Upper lobe of right lung (tissue), 1 donor: ENCODE measurements at regions not wholly inside any gene's neighbourhood (a gene's known extent, or its start where the extent isn't known, plus 50 kb on each side); places are given as distances from the start of the nearest gene placed in this dataset.

Experiments
- ATAC-seq: fragments of 200-7000 bp; cut with Tn5 transposase; one replicate; pipeline ENCODE4 v1.9.1; 2020; ENCODE audit warnings: mild to moderate bottlenecking, moderate library complexity
- DNase-seq: peaks from one replicate; pipeline ENCODE4 v3.0.0-alpha.2; 2020
- H3K27ac ChIP-seq: fragments of 200-600 bp; one replicate; pipeline ENCODE4 v1.8.0; 2022
- H3K27me3 ChIP-seq: fragments of 200-600 bp; one replicate; pipeline ENCODE4 v1.8.0; 2022; ENCODE audit warnings: mild to moderate bottlenecking
- H3K36me3 ChIP-seq: fragments of 200-600 bp; one replicate; pipeline ENCODE4 v1.8.0; 2022
- H3K4me1 ChIP-seq: fragments of 200-600 bp; one replicate; pipeline ENCODE4 v1.8.0; 2022
- H3K4me3 ChIP-seq: fragments of 200-600 bp; one replicate; pipeline ENCODE4 v1.8.0; 2022; ENCODE audit warnings: mild to moderate bottlenecking
- H3K9me3 ChIP-seq: fragments of 200-600 bp; one replicate; pipeline ENCODE4 v1.8.0; 2022
- intact Hi-C: fragments of 100-400 bp; cut with DNase I; formaldehyde crosslinking; loops from one replicate; pipeline ENCODE4 v1.11.0; 2022
- TF ChIP-seq, protein P1 (sequence below): fragments of 200-600 bp; IDR thresholded peaks from one replicate; pipeline ENCODE4 v1.8.0; 2022; ENCODE audit warnings: antibody characterized with exemption
- donor health status: DM: no; HTN: yes; CAD: no; lungs with severe emphysema.

DNA sequence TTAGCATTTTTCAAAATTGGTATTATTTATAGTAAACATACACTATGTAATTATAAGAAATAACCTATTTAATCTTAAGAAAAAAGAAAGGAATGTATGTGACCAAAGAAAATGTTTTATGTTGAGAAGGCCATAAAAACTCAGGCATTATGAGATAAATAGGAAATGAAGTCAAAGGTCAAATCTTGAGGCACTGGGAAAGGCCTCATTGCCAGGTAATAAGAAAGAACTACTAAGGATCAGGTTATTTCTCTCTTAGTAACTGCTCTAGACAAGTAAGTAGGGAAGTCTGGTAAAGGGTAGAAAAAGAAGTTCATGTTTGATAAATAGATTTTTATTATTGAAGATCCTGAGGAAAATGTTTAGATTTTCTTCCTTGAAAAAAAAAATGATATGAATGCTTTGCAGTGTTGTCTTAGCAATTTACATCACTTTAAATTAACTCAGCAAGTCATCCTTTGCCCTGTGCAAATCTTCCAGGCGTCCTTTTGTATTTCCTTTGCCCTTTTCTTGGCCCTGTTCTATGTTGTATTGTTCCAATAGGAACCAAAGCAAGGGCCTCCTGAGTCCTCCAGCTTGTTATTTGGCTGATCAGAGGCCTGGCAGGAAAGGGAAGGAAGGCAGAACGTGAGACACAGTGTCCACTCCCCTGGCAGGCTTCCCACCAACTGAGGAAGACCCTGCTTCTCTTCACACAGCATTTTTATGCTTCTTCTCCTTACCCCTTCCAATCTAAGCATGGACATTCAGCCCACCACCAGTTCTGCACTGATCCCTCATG, 260.4 kb upstream of the MIR17HG start:
- H3K4me1 ChIP-seq, result no peaks in the 10 kb centered on the region
- ATAC-seq (no peak), DNase-seq (no peak)
- TF ChIP-seq, protein P1, sequence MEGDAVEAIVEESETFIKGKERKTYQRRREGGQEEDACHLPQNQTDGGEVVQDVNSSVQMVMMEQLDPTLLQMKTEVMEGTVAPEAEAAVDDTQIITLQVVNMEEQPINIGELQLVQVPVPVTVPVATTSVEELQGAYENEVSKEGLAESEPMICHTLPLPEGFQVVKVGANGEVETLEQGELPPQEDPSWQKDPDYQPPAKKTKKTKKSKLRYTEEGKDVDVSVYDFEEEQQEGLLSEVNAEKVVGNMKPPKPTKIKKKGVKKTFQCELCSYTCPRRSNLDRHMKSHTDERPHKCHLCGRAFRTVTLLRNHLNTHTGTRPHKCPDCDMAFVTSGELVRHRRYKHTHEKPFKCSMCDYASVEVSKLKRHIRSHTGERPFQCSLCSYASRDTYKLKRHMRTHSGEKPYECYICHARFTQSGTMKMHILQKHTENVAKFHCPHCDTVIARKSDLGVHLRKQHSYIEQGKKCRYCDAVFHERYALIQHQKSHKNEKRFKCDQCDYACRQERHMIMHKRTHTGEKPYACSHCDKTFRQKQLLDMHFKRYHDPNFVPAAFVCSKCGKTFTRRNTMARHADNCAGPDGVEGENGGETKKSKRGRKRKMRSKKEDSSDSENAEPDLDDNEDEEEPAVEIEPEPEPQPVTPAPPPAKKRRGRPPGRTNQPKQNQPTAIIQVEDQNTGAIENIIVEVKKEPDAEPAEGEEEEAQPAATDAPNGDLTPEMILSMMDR, result no peak
- no peak overlapping the region for H3K27ac ChIP-seq
- intact Hi-C loops, result no loop called here
- H3K9me3 ChIP-seq, result no peaks in the 10 kb centered on the region
- no peaks in the 10 kb centered on the region for H3K36me3 ChIP-seq
- no peaks in the 10 kb centered on the region for H3K27me3 ChIP-seq
- H3K4me3 ChIP-seq, result no peak overlapping the region

DNA sequence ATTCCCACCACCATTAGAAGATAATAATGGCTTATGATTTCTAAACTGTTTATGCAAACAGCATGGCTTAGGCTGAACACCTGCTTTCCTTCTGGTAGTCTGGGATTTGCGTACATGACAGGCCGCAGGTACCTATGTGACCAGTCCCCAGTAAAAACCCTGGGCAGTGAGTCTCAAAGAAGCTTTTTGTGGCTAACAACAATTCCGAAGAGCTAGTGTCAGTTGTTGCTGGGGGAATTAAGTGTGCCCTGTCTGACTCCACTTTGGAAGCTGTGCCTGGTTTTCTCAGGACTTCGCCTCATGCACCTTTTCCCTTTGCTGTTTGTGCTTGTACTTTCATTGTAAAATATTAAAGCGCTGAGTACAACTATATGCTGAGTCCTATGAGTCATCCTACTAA, 250.2 kb upstream of the MIR17HG start:
- no peak overlapping the region for H3K4me3 ChIP-seq
- DNase-seq (no peak), ATAC-seq (no peak)
- no peak overlapping the region for H3K27ac ChIP-seq
- no peaks in the 10 kb centered on the region for H3K4me1 ChIP-seq
- no peaks in the 10 kb centered on the region for H3K36me3 ChIP-seq
- H3K9me3 ChIP-seq, result no peaks in the 10 kb centered on the region
- no peaks in the 10 kb centered on the region for H3K27me3 ChIP-seq
- intact Hi-C loops, result no loop called here
- TF ChIP-seq, protein P1, result no peak

DNA sequence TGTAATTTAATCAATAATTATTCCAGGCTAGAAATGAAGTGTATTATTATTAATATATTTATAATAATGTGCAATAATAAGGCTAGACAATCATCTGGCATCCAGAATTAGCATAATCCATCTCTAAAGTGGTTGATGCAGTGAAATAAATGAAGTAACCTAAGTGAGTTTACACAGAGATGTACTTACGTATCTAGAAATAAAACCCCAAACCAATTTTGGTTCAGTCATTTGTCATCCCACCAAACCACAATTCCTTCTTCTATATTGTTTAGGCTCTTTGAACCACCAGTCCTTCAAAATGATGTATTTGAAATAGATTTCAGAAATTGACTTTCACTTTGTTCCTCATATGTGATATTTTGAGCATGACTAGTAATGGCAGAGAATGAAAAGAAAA, 247.6 kb upstream of the MIR17HG start:
- TF ChIP-seq, protein P1, result no peak
- Histone ChIP-seq H3K4me3 (no peak overlapping the region), H3K9me3 (no peaks in the 10 kb centered on the region), H3K36me3 (no peaks in the 10 kb centered on the region), H3K4me1 (no peaks in the 10 kb centered on the region), H3K27me3 (no peaks in the 10 kb centered on the region), H3K27ac (no peak overlapping the region)
- intact Hi-C loops, result no loop called here
- ATAC-seq, result no peak
- DNase-seq, result no peak

DNA sequence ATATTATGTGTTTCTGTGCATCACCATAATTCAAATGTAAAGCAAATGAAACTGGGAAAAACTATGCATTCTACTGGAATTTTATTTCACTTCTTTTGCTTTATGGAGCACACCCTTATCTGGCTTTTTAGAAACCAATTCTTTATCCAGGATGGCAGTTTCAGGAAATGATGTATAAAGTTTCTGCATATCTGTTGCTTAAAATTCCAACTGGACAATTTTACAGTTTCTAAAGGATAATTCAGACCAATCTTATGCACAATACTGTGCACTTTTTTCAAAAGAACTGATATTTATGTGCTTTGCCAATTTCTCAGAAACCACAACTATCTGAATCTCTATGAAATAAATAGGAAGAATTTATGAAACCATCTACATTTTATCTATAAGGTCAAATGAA, 246.5 kb upstream of the MIR17HG start:
- intact Hi-C loops, result no loop called here
- H3K4me3 ChIP-seq, result no peak overlapping the region
- H3K36me3 ChIP-seq, result no peaks in the 10 kb centered on the region
- ATAC-seq (no peak), DNase-seq (no peak)
- H3K4me1 ChIP-seq, result no peaks in the 10 kb centered on the region
- no peaks in the 10 kb centered on the region for H3K9me3 ChIP-seq
- H3K27ac ChIP-seq, result no peak overlapping the region
- H3K27me3 ChIP-seq, result no peaks in the 10 kb centered on the region
- TF ChIP-seq, protein P1, result no peak

DNA sequence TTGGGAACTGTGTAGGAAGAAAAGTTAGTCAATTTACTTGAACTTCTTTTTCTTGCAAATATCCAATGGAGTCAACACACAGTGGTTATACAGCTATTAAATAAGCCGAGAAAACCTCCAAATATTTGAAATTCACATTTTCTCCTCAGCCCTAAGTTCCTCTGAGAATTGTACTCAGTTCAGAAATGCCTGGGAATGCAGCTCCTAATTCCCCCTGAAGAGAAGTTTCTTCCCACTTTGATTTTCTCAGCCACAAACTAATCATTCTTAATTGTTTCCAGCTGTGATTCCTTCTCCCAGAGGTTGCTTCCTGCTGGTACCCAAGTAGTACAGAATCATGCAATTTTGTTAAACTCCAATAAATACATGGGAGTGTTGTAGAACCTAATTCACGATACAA, 246.1 kb upstream of the MIR17HG start:
- H3K4me3 ChIP-seq, result no peak overlapping the region
- DNase-seq (no peak), ATAC-seq (no peak)
- intact Hi-C loops, result no loop called here
- no peak overlapping the region for H3K27ac ChIP-seq
- no peaks in the 10 kb centered on the region for H3K9me3 ChIP-seq
- H3K27me3 ChIP-seq, result no peaks in the 10 kb centered on the region
- H3K36me3 ChIP-seq, result no peaks in the 10 kb centered on the region
- no peaks in the 10 kb centered on the region for H3K4me1 ChIP-seq
- TF ChIP-seq, protein P1, result no peak

DNA sequence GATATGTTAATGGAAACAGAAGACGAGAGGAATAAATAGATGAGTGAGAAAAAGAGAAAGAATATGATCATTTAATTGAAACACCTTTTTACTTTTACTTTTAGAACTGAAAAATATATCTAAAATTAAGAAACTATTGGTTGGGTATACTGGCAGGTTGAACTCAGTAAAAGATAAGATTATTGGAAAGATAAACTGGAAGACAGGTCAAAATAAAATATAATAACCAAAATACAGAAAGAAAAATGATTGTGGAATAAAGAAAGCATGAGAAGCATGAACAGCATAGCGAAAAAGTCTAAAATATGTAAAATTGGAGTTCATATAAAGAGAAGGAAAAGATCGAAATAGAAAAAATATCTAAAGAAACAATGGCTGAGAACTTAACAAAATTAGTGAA, 242.2 kb upstream of the MIR17HG start:
- intact Hi-C loops, result no loop called here
- no peak overlapping the region for H3K4me3 ChIP-seq
- TF ChIP-seq, protein P1, result no peak

More for the DNA sequence above, 242.2 kb upstream of the MIR17HG start:
- Histone ChIP-seq H3K9me3 (no peaks in the 10 kb centered on the region), H3K4me1 (no peaks in the 10 kb centered on the region), H3K36me3 (no peaks in the 10 kb centered on the region), H3K27me3 (no peaks in the 10 kb centered on the region), H3K27ac (no peak overlapping the region)
- no peak for ATAC-seq
- no peak for DNase-seq
